Left ventricle myocardium inferior (tissue), 1 donor: ENCODE measurements at regions not wholly inside any gene's neighbourhood (a gene's known extent, or its start where the extent isn't known, plus 50 kb on each side); places are given as distances from the start of the nearest gene placed in this dataset.

Experiments used
- DNase-seq: peaks from one replicate; pipeline ENCODE4 v3.0.0-alpha.2; 2020
- H3K27ac ChIP-seq: fragments of 200-600 bp; replicated peaks from 2 replicates; pipeline ENCODE4 v1.8.0; 2021
- H3K27me3 ChIP-seq: fragments of 200-600 bp; 2 replicates; pipeline ENCODE4 v1.8.0; 2021; ENCODE audit warnings: low read depth
- H3K36me3 ChIP-seq: fragments of 200-600 bp; 2 replicates; pipeline ENCODE4 v1.8.0; 2021
- H3K4me1 ChIP-seq: fragments of 200-600 bp; 2 replicates; pipeline ENCODE4 v1.8.0; 2021
- H3K4me3 ChIP-seq: fragments of 200-600 bp; 2 replicates; pipeline ENCODE4 v1.8.0; 2021; ENCODE audit warnings: mild to moderate bottlenecking, moderate library complexity
- H3K9me3 ChIP-seq: fragments of 200-600 bp; replicated peaks from 2 replicates; pipeline ENCODE4 v1.8.0; 2021
- CTCF ChIP-seq: fragments of 200-600 bp; IDR thresholded peaks from 2 replicates; pipeline ENCODE4 v1.8.0; 2021; ENCODE audit warnings: antibody characterized with exemption, mild to moderate bottlenecking, borderline replicate concordance
- intact Hi-C: fragments of 100-400 bp; cut with micrococcal nuclease; formaldehyde crosslinking; loops from one replicate; pipeline ENCODE4 v1.11.0; 2022
- donor health status: DM: no; HTN: yes; CAD: no; lungs with severe emphysema.

GRCh38 chr18:78160961-78161656 is 818.5 kb upstream of the SALL3 start:
- Histone ChIP-seq H3K9me3 (no peaks in the 10 kb centered on the region), H3K36me3 (no peaks in the 10 kb centered on the region), H3K4me1 (no peaks in the 10 kb centered on the region), H3K27ac (no peak overlapping the region), H3K4me3 (no peak overlapping the region), H3K27me3 (no peaks in the 10 kb centered on the region)
- intact Hi-C loops: no loop called here
- no peak for TF ChIP-seq CTCF
- DNase-seq: no peak

GRCh38 chr18:78165525-78165924 is 814.1 kb upstream of the SALL3 start:
- no peak for TF ChIP-seq CTCF
- Histone ChIP-seq H3K4me3 (no peak overlapping the region), H3K27me3 (no peaks in the 10 kb centered on the region), H3K4me1 (no peaks in the 10 kb centered on the region), H3K36me3 (no peaks in the 10 kb centered on the region), H3K27ac (no peak overlapping the region), H3K9me3 (no peaks in the 10 kb centered on the region)
- intact Hi-C loops: no loop called here
- no peak for DNase-seq

DNA sequence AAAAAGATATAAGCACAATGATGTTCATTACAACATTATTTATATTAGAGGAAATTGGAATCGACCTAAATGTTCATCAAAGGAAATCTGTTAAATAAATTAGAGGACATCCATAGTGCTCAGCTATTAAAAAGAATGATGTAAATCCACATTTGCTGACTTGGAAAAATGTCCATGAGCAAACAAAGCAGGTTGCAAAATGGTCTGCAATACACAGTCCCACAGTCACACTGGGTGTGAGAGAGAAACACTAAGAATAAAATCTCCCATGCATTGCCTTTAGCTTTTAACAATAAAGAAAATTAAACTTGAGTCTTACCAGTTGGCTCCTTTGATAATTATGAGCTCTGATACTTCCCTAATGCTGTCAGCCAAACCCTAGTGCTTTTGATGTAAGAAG is 811.1 kb upstream of the SALL3 start:
- no peaks in the 10 kb centered on the region for H3K4me1 ChIP-seq
- H3K9me3 ChIP-seq: no peaks in the 10 kb centered on the region
- H3K27me3 ChIP-seq: no peaks in the 10 kb centered on the region
- intact Hi-C loops: no loop called here
- TF ChIP-seq CTCF: no peak
- DNase-seq: no peak
- H3K27ac ChIP-seq: no peak overlapping the region
- no peaks in the 10 kb centered on the region for H3K36me3 ChIP-seq
- H3K4me3 ChIP-seq: no peak overlapping the region

- TF ChIP-seq CTCF: no peak
- intact Hi-C loops: no loop called here
- Histone ChIP-seq H3K4me1 (no peaks in the 10 kb centered on the region), H3K9me3 (no peaks in the 10 kb centered on the region), H3K36me3 (no peaks in the 10 kb centered on the region), H3K27me3 (peaks cover 7% of the 10 kb centered on the region), H3K4me3 (no peak overlapping the region), H3K27ac (no peak overlapping the region)
- no peak for DNase-seq
Observed at GRCh38 chr18:78169174-78169864, 810.3 kb upstream of the SALL3 start.

- intact Hi-C loops: no loop called here
- H3K27ac ChIP-seq: no peak overlapping the region
- H3K4me1 ChIP-seq: no peaks in the 10 kb centered on the region
- H3K9me3 ChIP-seq: no peaks in the 10 kb centered on the region
- H3K36me3 ChIP-seq: no peaks in the 10 kb centered on the region
- DNase-seq: no peak
- TF ChIP-seq CTCF: no peak
- H3K4me3 ChIP-seq: no peak overlapping the region
- H3K27me3 ChIP-seq: peaks cover 21% of the 10 kb centered on the region
Observed at GRCh38 chr18:78171954-78172353, 807.7 kb upstream of the SALL3 start.
